OCI-LY3 (cell line): ENCODE measurements at regions not wholly inside any gene's neighbourhood (a gene's known extent, or its start where the extent isn't known, plus 50 kb on each side); places are given as distances from the start of the nearest gene placed in this dataset.

Experiments used
- H2AFZ ChIP-seq: fragments of 200-600, 300-600 bp; shearing (Covaris generic); 2 replicates; pipeline ENCODE4 v1.6.0; 2014; ENCODE audit warnings: antibody characterized with exemption, low read depth, low read length
- H3K27ac ChIP-seq: fragments of 200-600, 300-600 bp; sonication (generic); 2 replicates; pipeline ENCODE4 v1.5.1; 2014; ENCODE audit warnings: mild to moderate bottlenecking, low read length, moderate library complexity, mixed read lengths
- H3K27me3 ChIP-seq: fragments of 200-600, 300-600 bp; sonication (generic); 2 replicates; pipeline ENCODE4 v1.6.1; 2014; ENCODE audit warnings: low read depth, low read length, mixed read lengths
- H3K36me3 ChIP-seq: fragments of 200-600, 300-600 bp; sonication (generic); replicated peaks from 2 replicates; pipeline ENCODE3; 2014; ENCODE audit warnings: low read depth, low read length, mixed read lengths
- H3K4me1 ChIP-seq: fragments of 300-600, 200-600 bp; sonication (generic); 2 replicates; pipeline ENCODE4 v1.6.1; 2014; ENCODE audit warnings: low read length, mixed read lengths
- H3K4me2 ChIP-seq: fragments of 200-600, 300-600 bp; sonication (generic); 2 replicates; pipeline ENCODE4 v1.6.1; 2014; ENCODE audit warnings: low read length, mixed read lengths
- H3K4me3 ChIP-seq: fragments of 300-600, 200-600 bp; sonication (generic); 2 replicates; pipeline ENCODE4 v1.5.1; 2014; ENCODE audit warnings: antibody characterized with exemption, mild to moderate bottlenecking, low read length, moderate library complexity
- H3K79me2 ChIP-seq: fragments of 300-600, 200-600 bp; shearing (Covaris generic); 2 replicates; pipeline ENCODE4 v1.6.1; 2014; ENCODE audit warnings: mild to moderate bottlenecking, low read length, mixed read lengths
- H3K9ac ChIP-seq: fragments of 300-600, 200-600 bp; shearing (Covaris generic); 2 replicates; pipeline ENCODE4 v1.6.0; 2014; ENCODE audit warnings: mild to moderate bottlenecking, low read length, moderate library complexity
- H3K9me3 ChIP-seq: fragments of 200-600, 300-600 bp; shearing (Covaris generic); 2 replicates; pipeline ENCODE4 v1.6.1; 2014; ENCODE audit warnings: low read length, mixed read lengths; ENCODE audit not compliant: insufficient read depth
- H4K20me1 ChIP-seq: fragments of 200-600, 300-600 bp; sonication (generic); 2 replicates; pipeline ENCODE4 v1.6.1; 2016; ENCODE audit warnings: low read length, mixed read lengths; ENCODE audit not compliant: insufficient read depth
- CTCF ChIP-seq: fragments of 200-600, 300-600 bp; sonication (generic); IDR thresholded peaks from 2 replicates; pipeline ENCODE4 v1.5.1; 2014; ENCODE audit warnings: antibody characterized with exemption, low read length, low read depth
- EZH2phosphoT487 ChIP-seq: fragments of 200-600 bp; shearing (Covaris generic); IDR thresholded peaks from 2 replicates; pipeline ENCODE4 v1.6.1; 2018; ENCODE audit warnings: antibody characterized with exemption, mixed run types, low read depth

DNA sequence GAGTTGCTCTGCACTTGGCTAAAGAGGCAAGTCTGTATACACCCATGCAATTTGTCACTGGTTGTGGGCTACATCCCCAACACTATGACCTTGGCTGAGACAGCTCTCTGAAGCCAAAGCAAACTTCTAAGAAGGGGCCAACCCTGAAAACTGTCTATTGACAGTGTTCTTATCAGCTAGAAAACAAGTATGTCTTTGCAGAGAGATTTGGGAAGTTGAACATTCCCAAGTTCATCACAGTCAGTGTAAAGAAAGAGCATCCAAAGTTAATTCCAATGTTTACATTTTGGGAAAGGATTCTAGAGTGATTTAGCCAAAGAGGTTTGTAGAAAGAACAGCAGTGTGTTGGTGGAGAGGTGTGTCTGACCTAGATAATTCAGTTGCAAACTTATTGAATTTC lies 711.1 kb upstream of the CHD1 start:
- H3K4me3 ChIP-seq = no peak overlapping the region
- no peak overlapping the region for H3K9ac ChIP-seq
- H2AFZ ChIP-seq = no peak overlapping the region
- H3K4me2 ChIP-seq = no peak overlapping the region
- TF ChIP-seq EZH2phosphoT487 (no peak), CTCF (no peak)
- H3K4me1 ChIP-seq = no peaks in the 10 kb centered on the region
- H3K36me3 ChIP-seq = no peaks in the 10 kb centered on the region
- no peaks in the 10 kb centered on the region for H4K20me1 ChIP-seq
- no peaks in the 10 kb centered on the region for H3K9me3 ChIP-seq
- H3K27ac ChIP-seq = no peak overlapping the region
- no peaks in the 10 kb centered on the region for H3K27me3 ChIP-seq
- H3K79me2 ChIP-seq = no peaks in the 10 kb centered on the region

GRCh38 chr5:99636663-99637062 lies 707.9 kb upstream of the CHD1 start:
- TF ChIP-seq EZH2phosphoT487 (no peak), CTCF (no peak)
- Histone ChIP-seq H2AFZ (no peak overlapping the region), H3K4me2 (no peak overlapping the region), H3K9me3 (no peaks in the 10 kb centered on the region), H3K4me3 (no peak overlapping the region), H3K27me3 (no peaks in the 10 kb centered on the region), H3K4me1 (no peaks in the 10 kb centered on the region), H4K20me1 (no peaks in the 10 kb centered on the region), H3K27ac (no peak overlapping the region), H3K36me3 (no peaks in the 10 kb centered on the region), H3K9ac (no peak overlapping the region), H3K79me2 (no peaks in the 10 kb centered on the region)

- H3K4me3 ChIP-seq = no peak overlapping the region
- no peak overlapping the region for H2AFZ ChIP-seq
- H3K9me3 ChIP-seq = no peaks in the 10 kb centered on the region
- H3K27me3 ChIP-seq = no peaks in the 10 kb centered on the region
- no peaks in the 10 kb centered on the region for H3K79me2 ChIP-seq
- no peaks in the 10 kb centered on the region for H3K4me1 ChIP-seq
- H3K27ac ChIP-seq = no peak overlapping the region
- no peak overlapping the region for H3K4me2 ChIP-seq
- H4K20me1 ChIP-seq = no peaks in the 10 kb centered on the region
- H3K36me3 ChIP-seq = no peaks in the 10 kb centered on the region
- no peak overlapping the region for H3K9ac ChIP-seq
- no peak for TF ChIP-seq CTCF
- TF ChIP-seq EZH2phosphoT487 = no peak
These were observed 693.2 kb upstream of the CHD1 start for GRCh38 chr5:99621772-99622681.

- Histone ChIP-seq H3K4me3 (no peak overlapping the region), H3K27ac (no peak overlapping the region), H3K9ac (no peak overlapping the region), H3K36me3 (no peaks in the 10 kb centered on the region), H4K20me1 (no peaks in the 10 kb centered on the region), H3K27me3 (no peaks in the 10 kb centered on the region), H3K79me2 (no peaks in the 10 kb centered on the region), H3K9me3 (no peaks in the 10 kb centered on the region), H3K4me1 (no peaks in the 10 kb centered on the region), H2AFZ (no peak overlapping the region), H3K4me2 (no peak overlapping the region)
- no peak for TF ChIP-seq CTCF
These were observed 688.5 kb upstream of the CHD1 start for GRCh38 chr5:99617335-99617734.
